B cell (primary cell): ENCODE measurements at regions not wholly inside any gene's neighbourhood (a gene's known extent, or its start where the extent isn't known, plus 50 kb on each side); places are given as distances from the start of the nearest gene placed in this dataset.

Experiments used
- ATAC-seq: fragments of 200-7000 bp; cut with Tn5 transposase; one replicate; pipeline ENCODE4 v1.10.0; 2021; ENCODE audit warnings: low read depth, mild to moderate bottlenecking, moderate number of reproducible peaks, moderate library complexity
- CTCF ChIA-PET: fragments of 350-600 bp; sonication (Branson Sonifier 250); formaldehyde crosslinking; loops from one replicate; lab custom pipeline; 2021; ENCODE audit warnings: antibody characterized with exemption, inconsistent platforms; lab: Charles Lee
- POLR2A ChIA-PET: fragments of 350-600 bp; sonication (Branson Sonifier 250); formaldehyde crosslinking; loops from one replicate; lab custom pipeline; 2021; ENCODE audit warnings: antibody characterized with exemption; lab: Charles Lee
- DNase-seq: peaks from one replicate; pipeline ENCODE4 v3.0.0; 2013
- H2AFZ ChIP-seq: 2 replicates; pipeline ENCODE4 v1.6.1; 2012; ENCODE audit warnings: mild to moderate bottlenecking, low read depth, low read length; ENCODE audit not compliant: insufficient read depth, poor library complexity, severe bottlenecking
- H3K27ac ChIP-seq, 2 donors: 1 replicate in 1 of 2; 2 replicates in 1 of 2; pipeline ENCODE4 v1.5.1; 2012 to 2013; ENCODE audit warnings: low read length in 2 of 2, mild to moderate bottlenecking in 2 of 2, moderate library complexity in 1 of 2
- H3K27me3 ChIP-seq, 4 experiments: fragments of 200-600 bp in 1 of 4; sonication (generic) in 1 of 4; replicated peaks in 1 of 4; 1 replicate in 2 of 4; 2 replicates in 2 of 4; pipeline versions ENCODE4 v1.6.1 to v1.7.0; 2013 to 2016; ENCODE audit warnings: low read length in 3 of 4, mild to moderate bottlenecking in 2 of 4, mixed read lengths in 1 of 4, moderate library complexity in 1 of 4; ENCODE audit not compliant: insufficient read depth in 4 of 4, control insufficient read depth in 3 of 4; ENCODE audit errors: control extremely low read depth in 1 of 4
- H3K36me3 ChIP-seq, 2 experiments: replicated peaks in 1 of 2; 1 replicate in 1 of 2; 2 replicates in 1 of 2; pipeline versions ENCODE4 v1.6.1 to v1.7.1; 2013; ENCODE audit warnings: low read length in 1 of 2; ENCODE audit not compliant: insufficient read depth in 2 of 2, control insufficient read depth in 1 of 2; ENCODE audit errors: control extremely low read depth in 1 of 2, extremely low read depth in 1 of 2
- H3K4me1 ChIP-seq, 2 donors: fragments of 200-600 bp in 1 of 2; sonication (generic) in 1 of 2; 1 replicate in 1 of 2; 2 replicates in 1 of 2; pipeline versions ENCODE4 v1.5.1 to v1.6.1; 2013 to 2017; ENCODE audit warnings: low read length in 2 of 2; ENCODE audit not compliant: control insufficient read depth in 2 of 2, insufficient read depth in 2 of 2
- H3K4me2 ChIP-seq: replicated peaks from 2 replicates; pipeline ENCODE3; 2012; ENCODE audit warnings: mild to moderate bottlenecking, low read depth, low read length; ENCODE audit not compliant: poor library complexity, severe bottlenecking
- H3K4me3 ChIP-seq, 5 experiments: fragments of 200-600 bp in 1 of 5; sonication (generic) in 1 of 5; 1 replicate in 3 of 5; 2 replicates in 2 of 5; pipeline versions ENCODE4 v1.5.1 to v1.7.0; 2011 to 2016; ENCODE audit warnings: low read length in 4 of 5, mild to moderate bottlenecking in 4 of 5, low read depth in 2 of 5, control low read depth in 1 of 5, moderate library complexity in 1 of 5; ENCODE audit not compliant: insufficient read depth in 1 of 5; ENCODE audit errors: control extremely low read depth in 1 of 5, extremely low read depth in 1 of 5
- H3K79me2 ChIP-seq: fragments of 200-600 bp; sonication (generic); one replicate; pipeline ENCODE4 v1.6.0; 2016; ENCODE audit warnings: low read length; ENCODE audit not compliant: control insufficient read depth, insufficient read depth
- H3K9ac ChIP-seq: fragments of 200-600 bp; sonication (generic); 2 replicates; pipeline ENCODE4 v1.6.1; 2017; ENCODE audit warnings: mild to moderate bottlenecking, low read length, moderate library complexity
- H3K9me3 ChIP-seq, 3 donors: one replicate each; pipeline versions ENCODE4 v1.6.1 to v1.7.1; 2013; ENCODE audit warnings: low read length in 2 of 3; ENCODE audit not compliant: control insufficient read depth in 2 of 3, insufficient read depth in 1 of 3; ENCODE audit errors: control extremely low read depth in 1 of 3
- H4K20me1 ChIP-seq: 2 replicates; pipeline ENCODE4 v1.6.0; 2012; ENCODE audit warnings: mild to moderate bottlenecking, low read length; ENCODE audit not compliant: insufficient read depth, control insufficient read depth, poor library complexity, severe bottlenecking
- H3K27ac Mint-ChIP-seq: one replicate; pipeline ENCODE4 v1.8.0; 2021; ENCODE audit warnings: mixed read lengths
- H3K27me3 Mint-ChIP-seq: one replicate; pipeline ENCODE4 v1.8.0; 2021; ENCODE audit warnings: mixed read lengths
- H3K4me1 Mint-ChIP-seq: one replicate; pipeline ENCODE4 v1.8.0; 2021; ENCODE audit warnings: mixed read lengths
- H3K4me3 Mint-ChIP-seq: one replicate; pipeline ENCODE4 v1.8.0; 2021; ENCODE audit warnings: mixed read lengths
- H3K9me3 Mint-ChIP-seq: one replicate; pipeline ENCODE4 v1.8.0; 2022; ENCODE audit warnings: mixed read lengths; ENCODE audit not compliant: insufficient read depth
- CTCF ChIP-seq: fragments of 200-600 bp; IDR thresholded peaks from one replicate; pipeline ENCODE4 v1.8.0; 2022; ENCODE audit warnings: antibody characterized with exemption, mild to moderate bottlenecking
- EZH2 ChIP-seq: IDR thresholded peaks from 2 replicates; pipeline ENCODE4 v1.6.1; 2012; ENCODE audit warnings: borderline replicate concordance, low read depth, mild to moderate bottlenecking, moderate library complexity, low read length; ENCODE audit not compliant: insufficient read depth, poor library complexity, severe bottlenecking
- WGBS: methylation state at CpG from one replicate; pipeline ENCODE4 v1.1.5; 2013; ENCODE audit warnings: missing lambda C conversion rate; ENCODE audit not compliant: insufficient coverage; 5-methylcytosine and 5-hydroxymethylcytosine counted together
- intact Hi-C: fragments of 100-400 bp; cut with micrococcal nuclease; formaldehyde crosslinking; loops from one replicate; pipeline ENCODE4 v1.10.0; 2022

DNA sequence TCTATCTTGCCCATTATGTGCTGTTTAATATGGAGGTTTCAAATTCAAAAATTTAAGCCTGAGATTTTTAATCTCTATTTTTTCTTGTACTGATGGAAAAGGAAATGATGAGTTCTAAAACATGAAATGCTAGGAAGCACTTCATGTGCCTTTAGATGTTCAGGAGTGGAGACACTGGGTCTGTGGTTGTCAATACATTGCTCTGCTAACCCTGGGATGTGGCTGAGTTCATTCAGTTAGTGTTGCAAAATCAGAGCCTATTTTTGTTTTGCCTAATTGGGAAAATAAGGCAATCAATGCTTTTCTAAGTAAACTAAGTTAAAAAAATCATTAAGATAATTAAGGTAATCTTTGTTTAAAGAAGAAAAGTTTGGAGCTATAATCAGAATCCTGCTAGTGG, 83.1 kb downstream of the DIPK2A start:
- CTCF ChIA-PET: no interaction called here
- Mint-ChIP-seq H3K9me3 (no peaks in the 10 kb centered on the region), H3K27me3 (no peaks in the 10 kb centered on the region), H3K4me3 (no peak overlapping the region), H3K4me1 (no peaks in the 10 kb centered on the region), H3K27ac (no peak overlapping the region)
- no peak for TF ChIP-seq EZH2
- no peak for TF ChIP-seq CTCF
- Histone ChIP-seq H3K9me3 (no peaks in the 10 kb centered on the region), H3K9ac (no peak overlapping the region), H3K36me3 (no peaks in the 10 kb centered on the region), H3K27me3 (no peaks in the 10 kb centered on the region), H3K27ac (no peak overlapping the region), H2AFZ (no peak overlapping the region), H3K79me2 (no peaks in the 10 kb centered on the region), H3K4me3 (no peak overlapping the region), H4K20me1 (no peaks in the 10 kb centered on the region), H3K4me1 (no peaks in the 10 kb centered on the region), H3K4me2 (no peak overlapping the region)
- POLR2A ChIA-PET: no interaction called here
- no peak for DNase-seq
- ATAC-seq: no peak
- intact Hi-C loops: no loop called here

DNA sequence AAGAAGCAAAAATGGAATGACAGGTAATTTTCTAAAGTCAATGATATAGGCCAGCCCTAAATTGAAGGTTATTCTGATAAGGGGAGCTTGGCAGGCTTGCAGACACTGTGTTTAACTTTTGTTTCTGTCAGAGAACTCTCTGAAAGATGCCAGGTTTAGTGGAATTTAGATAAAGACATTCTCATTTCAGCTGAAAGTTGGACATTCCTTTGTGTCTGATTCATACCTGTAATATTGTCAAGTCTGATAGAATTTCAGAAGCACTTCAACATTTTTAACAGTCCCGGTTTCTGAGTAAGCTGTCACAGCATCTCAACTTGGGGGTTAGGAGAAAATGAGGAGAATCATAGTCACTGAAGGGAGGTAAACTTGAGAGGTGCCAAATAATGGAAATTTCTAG, 84.0 kb downstream of the DIPK2A start:
- DNase-seq: no peak
- H4K20me1 ChIP-seq: no peaks in the 10 kb centered on the region
- no peaks in the 10 kb centered on the region for H3K79me2 ChIP-seq
- no peak overlapping the region for H2AFZ ChIP-seq
- no peak overlapping the region for H3K4me3 ChIP-seq
- Mint-ChIP-seq H3K4me1 (no peaks in the 10 kb centered on the region), H3K27ac (no peak overlapping the region), H3K4me3 (no peak overlapping the region), H3K9me3 (no peaks in the 10 kb centered on the region), H3K27me3 (no peaks in the 10 kb centered on the region)
- ATAC-seq: no peak
- POLR2A ChIA-PET: no interaction called here
- WGBS: no CpG with 5 or more reads among the region's 1 CpG
- TF ChIP-seq EZH2: no peak
- TF ChIP-seq CTCF: no peak
- no peak overlapping the region for H3K4me2 ChIP-seq
- no peak overlapping the region for H3K27ac ChIP-seq
- H3K4me1 ChIP-seq: no peaks in the 10 kb centered on the region
- H3K9me3 ChIP-seq: no peaks in the 10 kb centered on the region
- no peak overlapping the region for H3K9ac ChIP-seq
- no peaks in the 10 kb centered on the region for H3K27me3 ChIP-seq
- intact Hi-C loops: no loop called here
- CTCF ChIA-PET: no interaction called here
- H3K36me3 ChIP-seq: no peaks in the 10 kb centered on the region
